Gastroesophageal sphincter (tissue), 4 donors: ENCODE measurements at regions not wholly inside any gene's neighbourhood (a gene's known extent, or its start where the extent isn't known, plus 50 kb on each side); places are given as distances from the start of the nearest gene placed in this dataset.
"Not testable (repeated sequence)": the region's sequence is repeated elsewhere in the genome, so short reads cannot be mapped to it uniquely, and the experiment has no call there.

Experiments used
- ATAC-seq: fragments of 150-250 bp; one replicate; pipeline ENCODE4 v1.9.1; 2016; ENCODE audit warnings: mild to moderate bottlenecking, moderate library complexity
- H3K27ac ChIP-seq, 4 donors: fragments of 200-600 bp; sonication (generic) in 3 of 4; 1 replicate in 3 of 4; 2 replicates in 1 of 4; pipeline ENCODE4 v1.5.1; 2016 to 2019
- H3K27me3 ChIP-seq: fragments of 200-600 bp; sonication (generic); one replicate; pipeline ENCODE4 v1.5.1; 2019
- H3K36me3 ChIP-seq, 2 donors: fragments of 200-600 bp; sonication (generic); one replicate each; pipeline ENCODE4 v1.5.1; 2019; ENCODE audit warnings: control low read depth in 1 of 2
- H3K4me1 ChIP-seq, 3 donors: fragments of 200-600 bp; sonication (generic); 1 replicate in 2 of 3; 2 replicates in 1 of 3; pipeline ENCODE4 v1.5.1; 2016 to 2019; ENCODE audit warnings: control low read depth in 2 of 3
- H3K4me3 ChIP-seq, 2 donors: fragments of 200-600 bp; sonication (generic); one replicate each; pipeline ENCODE4 v1.5.1; 2019; ENCODE audit warnings: mild to moderate bottlenecking in 1 of 2, moderate library complexity in 1 of 2
- H3K9me3 ChIP-seq, 3 donors: fragments of 200-600 bp; sonication (generic); one replicate each; pipeline ENCODE4 v1.5.1; 2017 to 2019; ENCODE audit warnings: control low read depth in 2 of 3
- EP300 ChIP-seq: sonication (generic); formaldehyde crosslinking; IDR thresholded peaks from one replicate; pipeline ENCODE4 v1.6.1; 2017; ENCODE audit warnings: antibody characterized with exemption, mild to moderate bottlenecking
- POLR2A ChIP-seq, 2 donors: fragments of 450-650 bp; IDR thresholded peaks; one replicate each; pipeline ENCODE4 v1.6.1; 2017; ENCODE audit warnings: antibody characterized with exemption in 2 of 2, mild to moderate bottlenecking in 2 of 2, moderate library complexity in 1 of 2
- POLR2AphosphoS5 ChIP-seq: sonication (generic); formaldehyde crosslinking; IDR thresholded peaks from one replicate; pipeline ENCODE4 v1.6.1; 2017; ENCODE audit warnings: antibody characterized with exemption
- WGBS, 2 donors: methylation state at CpG; one replicate each; pipeline ENCODE4 v1.1.5; 2018; ENCODE audit warnings: low coverage in 1 of 2; 5-methylcytosine and 5-hydroxymethylcytosine counted together
- TF ChIP-seq, protein P1 (sequence below), 4 experiments: fragments of 200-600 bp in 2 of 4; fragments of 450-650 bp in 2 of 4; sonication (generic) in 1 of 4; IDR thresholded peaks; one replicate each; pipeline ENCODE4 v1.5.1; 2017 to 2019; ENCODE audit warnings: antibody characterized with exemption in 4 of 4, mild to moderate bottlenecking in 2 of 4, moderate library complexity in 2 of 4

DNA sequence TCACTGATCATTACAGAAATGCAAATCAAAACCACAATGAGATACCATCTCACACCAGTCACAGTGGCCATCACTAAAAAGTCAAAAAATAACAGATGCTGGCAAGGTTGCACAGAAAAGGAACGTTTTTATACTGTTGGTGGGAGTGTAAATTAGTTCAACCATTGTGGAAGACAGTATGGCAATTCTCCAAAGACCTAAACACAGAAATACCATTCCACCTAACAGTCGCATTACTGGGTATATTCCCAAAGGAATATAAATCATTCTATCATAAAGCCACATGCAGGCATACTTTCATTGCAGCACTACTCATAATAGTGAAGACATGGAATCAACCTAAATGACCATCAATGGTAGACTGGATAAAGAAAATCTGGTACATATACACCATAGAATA is 83.2 kb upstream of the ARID5B start:
- not testable (repeated sequence) for H3K36me3 ChIP-seq, H3K27me3 ChIP-seq, ATAC-seq, H3K27ac ChIP-seq, H3K4me1 ChIP-seq, H3K4me3 ChIP-seq, H3K9me3 ChIP-seq
- 58 to 62% methylated on average over 2 of the region's 2 CpGs for WGBS, 2 donors

DNA sequence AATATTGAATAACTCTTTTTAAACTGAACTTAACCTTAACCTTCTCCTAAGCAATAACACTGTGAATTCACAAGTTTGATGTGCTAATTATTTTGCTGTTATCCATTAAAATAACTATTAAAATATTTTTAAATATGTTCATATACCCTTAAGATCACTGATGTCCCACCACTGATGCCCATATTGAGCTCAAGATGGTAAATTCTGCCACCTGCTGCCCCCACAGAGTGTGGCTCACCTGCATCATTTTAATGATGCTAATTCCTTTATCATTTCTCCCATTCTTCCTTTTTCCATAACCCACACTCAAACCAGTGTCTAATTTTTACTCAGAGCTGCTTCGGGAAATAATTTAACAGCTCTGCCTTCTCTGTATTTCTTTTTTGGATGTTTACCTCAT is 82.3 kb upstream of the ARID5B start:
- TF ChIP-seq POLR2AphosphoS5 (no peak), POLR2A (IDR thresholded peaks at IDR 0.05) (no peak), EP300 (no peak)
- TF ChIP-seq, protein P1, sequence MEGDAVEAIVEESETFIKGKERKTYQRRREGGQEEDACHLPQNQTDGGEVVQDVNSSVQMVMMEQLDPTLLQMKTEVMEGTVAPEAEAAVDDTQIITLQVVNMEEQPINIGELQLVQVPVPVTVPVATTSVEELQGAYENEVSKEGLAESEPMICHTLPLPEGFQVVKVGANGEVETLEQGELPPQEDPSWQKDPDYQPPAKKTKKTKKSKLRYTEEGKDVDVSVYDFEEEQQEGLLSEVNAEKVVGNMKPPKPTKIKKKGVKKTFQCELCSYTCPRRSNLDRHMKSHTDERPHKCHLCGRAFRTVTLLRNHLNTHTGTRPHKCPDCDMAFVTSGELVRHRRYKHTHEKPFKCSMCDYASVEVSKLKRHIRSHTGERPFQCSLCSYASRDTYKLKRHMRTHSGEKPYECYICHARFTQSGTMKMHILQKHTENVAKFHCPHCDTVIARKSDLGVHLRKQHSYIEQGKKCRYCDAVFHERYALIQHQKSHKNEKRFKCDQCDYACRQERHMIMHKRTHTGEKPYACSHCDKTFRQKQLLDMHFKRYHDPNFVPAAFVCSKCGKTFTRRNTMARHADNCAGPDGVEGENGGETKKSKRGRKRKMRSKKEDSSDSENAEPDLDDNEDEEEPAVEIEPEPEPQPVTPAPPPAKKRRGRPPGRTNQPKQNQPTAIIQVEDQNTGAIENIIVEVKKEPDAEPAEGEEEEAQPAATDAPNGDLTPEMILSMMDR (IDR thresholded peaks at IDR 0.05): no peak
- Histone ChIP-seq H3K27me3 (no peaks in the 10 kb centered on the region), H3K4me3 (no peak overlapping the region), H3K36me3 (no peaks in the 10 kb centered on the region), H3K4me1 (no peaks in the 10 kb centered on the region), H3K9me3 (no peaks in the 10 kb centered on the region), H3K27ac (no peak overlapping the region)
- WGBS, 2 donors: 93% methylated on average over 1 of the region's 1 CpG; no CpG with 5 or more reads in 1 of the 2 donors
- ATAC-seq: no peak

GRCh38 chr10:61821153-61821552 is 80.3 kb upstream of the ARID5B start:
- TF ChIP-seq, protein P1 (IDR thresholded peaks at IDR 0.05): no peak
- no peak for TF ChIP-seq EP300
- TF ChIP-seq POLR2A (IDR thresholded peaks at IDR 0.05): no peak
- Histone ChIP-seq H3K27ac (no peak overlapping the region), H3K36me3 (no peaks in the 10 kb centered on the region), H3K9me3 (no peaks in the 10 kb centered on the region), H3K27me3 (no peaks in the 10 kb centered on the region), H3K4me3 (no peak overlapping the region), H3K4me1 (peaks cover 0 to 6% (median 0%) of the 10 kb centered on the region in 3 donors)
- ATAC-seq: no peak
- 72 to 81% methylated on average over 5 of the region's 5 CpGs for WGBS, 2 donors

GRCh38 chr10:61821693-61822092 is 79.8 kb upstream of the ARID5B start:
- H3K27ac ChIP-seq: no peak overlapping the region
- TF ChIP-seq POLR2AphosphoS5 (no peak), EP300 (no peak), POLR2A (IDR thresholded peaks at IDR 0.05) (no peak)
- TF ChIP-seq, protein P1 (IDR thresholded peaks at IDR 0.05): no peak
- no peak overlapping the region for H3K4me3 ChIP-seq
- H3K27me3 ChIP-seq: no peaks in the 10 kb centered on the region
- ATAC-seq: no peak
- no peaks in the 10 kb centered on the region for H3K36me3 ChIP-seq
- H3K9me3 ChIP-seq: no peaks in the 10 kb centered on the region
- WGBS, 2 donors: 60 to 93% methylated on average over 1 of the region's 1 CpG
- H3K4me1 ChIP-seq: peaks cover 0 to 6% (median 0%) of the 10 kb centered on the region in 3 donors

DNA sequence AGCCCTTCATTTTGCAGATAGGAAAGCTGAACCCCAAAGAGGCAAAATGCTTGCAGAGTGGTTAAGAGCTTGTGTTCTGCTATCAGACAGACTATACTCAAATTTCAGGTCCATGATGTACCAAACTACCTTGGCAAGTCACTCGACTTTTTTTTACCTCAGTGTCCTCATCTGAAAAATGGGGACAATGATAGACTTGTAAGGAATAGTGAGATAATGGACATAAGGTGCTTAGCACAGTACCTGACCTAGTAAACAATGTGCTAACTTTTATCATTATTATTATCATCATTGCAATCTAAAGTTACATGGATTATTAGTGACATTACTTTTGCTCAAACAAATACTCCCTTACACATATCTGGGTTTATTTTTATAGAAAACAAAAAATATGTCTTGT is 79.4 kb upstream of the ARID5B start:
- H3K4me3 ChIP-seq: no peak overlapping the region
- ATAC-seq: no peak
- no peaks in the 10 kb centered on the region for H3K27me3 ChIP-seq
- TF ChIP-seq EP300: no peak
- TF ChIP-seq POLR2AphosphoS5: no peak
- TF ChIP-seq POLR2A (IDR thresholded peaks at IDR 0.05): no peak
- TF ChIP-seq, protein P1 (IDR thresholded peaks at IDR 0.05): no peak
- no peak overlapping the region for H3K27ac ChIP-seq
- no peaks in the 10 kb centered on the region for H3K9me3 ChIP-seq
- 88 to 100% methylated on average over 1 of the region's 1 CpG for WGBS, 2 donors
- H3K36me3 ChIP-seq: no peaks in the 10 kb centered on the region
- H3K4me1 ChIP-seq: peaks cover 0 to 6% (median 0%) of the 10 kb centered on the region in 3 donors
